GM19023 (cell line): ENCODE measurements at regions not wholly inside any gene's neighbourhood (a gene's known extent, or its start where the extent isn't known, plus 50 kb on each side); places are given as distances from the start of the nearest gene placed in this dataset.

Source experiments
- ATAC-seq: cut with Tn5 transposase; IDR thresholded peaks from one replicate; pipeline ENCODE4 v1.9.1; 2021; ENCODE audit warnings: mild to moderate bottlenecking, moderate library complexity; ENCODE audit not compliant: unreplicated experiment

- ATAC-seq: no peak
Measured at GRCh38 chr13:40316301-40316700, 350.1 kb downstream of the FOXO1 start.

- no peak for ATAC-seq
Measured at GRCh38 chr13:40317980-40318327, 348.5 kb downstream of the FOXO1 start.

GRCh38 chr13:40318366-40318765, 348.1 kb downstream of the FOXO1 start:
- ATAC-seq: no peak

- no peak for ATAC-seq
Measured at GRCh38 chr13:40319699-40320579, 346.5 kb downstream of the FOXO1 start.

GRCh38 chr13:40328091-40328490, 338.4 kb downstream of the FOXO1 start:
- no peak for ATAC-seq

- ATAC-seq: no peak
Measured at GRCh38 chr13:40329781-40330485, 336.5 kb downstream of the FOXO1 start.

GRCh38 chr13:40330950-40331349, 335.5 kb downstream of the FOXO1 start:
- ATAC-seq: no peak

- ATAC-seq: no peak
Measured at GRCh38 chr13:40331802-40332201, 334.6 kb downstream of the FOXO1 start.

GRCh38 chr13:40333226-40333625, 333.2 kb downstream of the FOXO1 start:
- ATAC-seq: no peak

GRCh38 chr13:40334031-40334430, 332.4 kb downstream of the FOXO1 start:
- no peak for ATAC-seq

GRCh38 chr13:40334616-40335015, 331.8 kb downstream of the FOXO1 start:
- no peak for ATAC-seq

GRCh38 chr13:40336228-40337221, 329.9 kb downstream of the FOXO1 start:
- no peak for ATAC-seq

- ATAC-seq: no peak
Measured at GRCh38 chr13:40337651-40338050, 328.8 kb downstream of the FOXO1 start.

GRCh38 chr13:40338217-40338616, 328.2 kb downstream of the FOXO1 start:
- ATAC-seq: no peak

GRCh38 chr13:40340368-40341095, 325.9 kb downstream of the FOXO1 start:
- no peak for ATAC-seq

GRCh38 chr13:40341096-40341471, 325.4 kb downstream of the FOXO1 start:
- no peak for ATAC-seq

GRCh38 chr13:40341501-40341900, 324.9 kb downstream of the FOXO1 start:
- no peak for ATAC-seq

GRCh38 chr13:40342461-40342860, 324.0 kb downstream of the FOXO1 start:
- no peak for ATAC-seq

GRCh38 chr13:40342901-40343300, 323.5 kb downstream of the FOXO1 start:
- ATAC-seq: no peak

GRCh38 chr13:40343550-40344269, 322.7 kb downstream of the FOXO1 start:
- ATAC-seq: no peak
